ENCODE measurements at regions not wholly inside any gene's neighbourhood (a gene's known extent, or its start where the extent isn't known, plus 50 kb on each side); places are given as distances from the start of the nearest gene placed in this dataset.

- TF ChIP-seq MLLT1 (IDR thresholded peaks at IDR 0.05) (no peak), HDAC2 (IDR thresholded peaks at IDR 0.05) (no peak), SIX5 (IDR thresholded peaks at IDR 0.05; ENCODE audit: low read depth, low read length, severe bottlenecking) (no peak)
Measured at GRCh38 chr5:3024554-3024953, 273.1 kb upstream of the IRX2 start (continued).

GRCh38 chr5:3024126-3024525, 272.6 kb upstream of the IRX2 start:
- no TSS peak for BruUV-seq (replicated peaks)
- H3K36me3 ChIP-seq (ENCODE audit: control insufficient read depth in 2 of 2, insufficient read depth in 2 of 2, low read length in 1 of 2), result no peaks in the 10 kb centered on the region
- ChIA-PET CTCF (no interaction called here), POLR2A (no interaction called here), SMC1A (ENCODE audit: uncharacterized antibody, unreplicated experiment) (no interaction called here), RAD21 (ENCODE audit: unreplicated experiment) (no interaction called here)
- H3K79me2 ChIP-seq (ENCODE audit: control insufficient read depth, insufficient read depth, low read length), result no peaks in the 10 kb centered on the region
- H3K9ac ChIP-seq (ENCODE audit: control insufficient read depth, insufficient read depth, low read length), result no peak overlapping the region
- in situ Hi-C loops (cut with MboI) (no loop called here), intact Hi-C loops (cut with micrococcal nuclease; ENCODE audit: unreplicated experiment) (no loop called here)
- no peak for ATAC-seq
- H2AFZ ChIP-seq (ENCODE audit: control insufficient read depth, low read depth, low read length), result no peak overlapping the region
- no peaks in the 10 kb centered on the region; the same call in 2 of the 3 replicates for H3K9me3 ChIP-seq (replicated peaks; ENCODE audit: control insufficient read depth, insufficient read depth, low read length)
- TF ChIP-seq ZBTB33 (IDR thresholded peaks at IDR 0.05), result no peak
- no peak for TF ChIP-seq NKRF (conservative IDR thresholded peaks at IDR 0.05)
- TF ChIP-seq SPI1 (IDR thresholded peaks at IDR 0.05; ENCODE audit: borderline replicate concordance, insufficient read depth, low read depth, low read length), result no peak
- no peak for TF ChIP-seq ZNF622 (IDR thresholded peaks at IDR 0.05)
- TF ChIP-seq SIN3A (IDR thresholded peaks at IDR 0.05; ENCODE audit: low read depth, low read length), result no peak
- TF ChIP-seq BCL11A (IDR thresholded peaks at IDR 0.05; ENCODE audit: low read depth, low read length), result no peak
- no peak for TF ChIP-seq IRF4 (IDR thresholded peaks at IDR 0.05; ENCODE audit: low read depth, low read length)
- no peak for TF ChIP-seq TCF3 (IDR thresholded peaks at IDR 0.05; ENCODE audit: borderline replicate concordance, insufficient read depth, low read depth, low read length)
- TF ChIP-seq E4F1 (IDR thresholded peaks at IDR 0.05; ENCODE audit: borderline replicate concordance, partially characterized antibody), result no peak
- TF ChIP-seq SMARCA5 (IDR thresholded peaks at IDR 0.05), result no peak
- H3K27me3 ChIP-seq (replicated peaks in 1 of 2; ENCODE audit: control insufficient read depth in 2 of 2, insufficient read depth in 2 of 2, low read length in 1 of 2), result no peaks in the 10 kb centered on the region
- no peaks in the 10 kb centered on the region for H3K4me1 ChIP-seq (ENCODE audit: control insufficient read depth, insufficient read depth, low read length)
- H3K27ac ChIP-seq (ENCODE audit: control insufficient read depth, insufficient read depth), result no peak overlapping the region
- no peaks in the 10 kb centered on the region for H4K20me1 ChIP-seq (ENCODE audit: control insufficient read depth, insufficient read depth)
- DNase-seq (ENCODE audit: low read depth, low spot score), result no peak
- 42% methylated on average over 9 of the region's 9 CpGs for WGBS (ENCODE audit: insufficient coverage, insufficient replicate concordance, low lambda C conversion rate, missing lambda C conversion rate)
- FAIRE-seq, result no peak
- no peak overlapping the region for H3K4me3 ChIP-seq
- no peak overlapping the region for H3K4me2 ChIP-seq (ENCODE audit: control insufficient read depth, insufficient read depth)
